ENCODE measurements at regions not wholly inside any gene's neighbourhood (a gene's known extent, or its start where the extent isn't known, plus 50 kb on each side); places are given as distances from the start of the nearest gene placed in this dataset.
A peak's percentile ranks its signal among the peaks of the same experiment; 100 is the strongest.

DNA sequence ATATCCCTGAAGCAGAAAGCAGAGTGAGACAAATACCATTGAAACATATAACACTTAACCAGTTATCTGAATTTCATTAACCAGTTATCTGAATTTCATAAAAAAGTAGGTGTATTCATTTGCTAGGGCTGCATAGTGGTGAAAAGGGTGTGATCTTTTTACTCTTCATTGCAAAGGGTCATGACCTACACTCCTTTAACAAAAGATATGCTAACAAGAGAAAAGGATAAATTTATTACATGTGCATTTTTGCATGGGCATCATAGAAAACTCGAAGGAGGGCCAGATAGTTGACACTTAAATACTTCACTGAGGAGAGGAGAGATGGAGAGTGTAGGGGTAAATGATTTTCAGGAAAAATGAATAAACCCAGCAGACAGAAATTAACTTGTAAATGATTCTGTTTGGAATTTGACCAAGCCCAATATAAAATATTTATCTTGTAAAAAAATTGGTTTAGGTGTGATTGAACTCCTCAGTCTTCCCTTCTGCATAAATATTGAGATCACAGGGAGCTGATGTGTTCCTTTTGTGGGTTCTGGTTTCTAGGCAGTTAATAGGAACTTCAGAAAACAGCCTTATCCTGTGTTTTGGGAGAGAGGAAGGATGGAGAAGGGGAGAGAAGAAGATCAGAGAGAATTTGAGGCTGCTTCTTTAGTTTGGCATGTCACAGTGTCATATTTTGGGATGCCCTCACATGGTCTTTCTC lies 372.5 kb upstream of the SYT4 start:
- DNase-seq (ENCODE audit: low read depth) = no peak
- TF ChIP-seq, protein P1, sequence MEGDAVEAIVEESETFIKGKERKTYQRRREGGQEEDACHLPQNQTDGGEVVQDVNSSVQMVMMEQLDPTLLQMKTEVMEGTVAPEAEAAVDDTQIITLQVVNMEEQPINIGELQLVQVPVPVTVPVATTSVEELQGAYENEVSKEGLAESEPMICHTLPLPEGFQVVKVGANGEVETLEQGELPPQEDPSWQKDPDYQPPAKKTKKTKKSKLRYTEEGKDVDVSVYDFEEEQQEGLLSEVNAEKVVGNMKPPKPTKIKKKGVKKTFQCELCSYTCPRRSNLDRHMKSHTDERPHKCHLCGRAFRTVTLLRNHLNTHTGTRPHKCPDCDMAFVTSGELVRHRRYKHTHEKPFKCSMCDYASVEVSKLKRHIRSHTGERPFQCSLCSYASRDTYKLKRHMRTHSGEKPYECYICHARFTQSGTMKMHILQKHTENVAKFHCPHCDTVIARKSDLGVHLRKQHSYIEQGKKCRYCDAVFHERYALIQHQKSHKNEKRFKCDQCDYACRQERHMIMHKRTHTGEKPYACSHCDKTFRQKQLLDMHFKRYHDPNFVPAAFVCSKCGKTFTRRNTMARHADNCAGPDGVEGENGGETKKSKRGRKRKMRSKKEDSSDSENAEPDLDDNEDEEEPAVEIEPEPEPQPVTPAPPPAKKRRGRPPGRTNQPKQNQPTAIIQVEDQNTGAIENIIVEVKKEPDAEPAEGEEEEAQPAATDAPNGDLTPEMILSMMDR (conservative IDR thresholded peaks at IDR 0.05; ENCODE audit: low read depth, low read length) = no peak
- no peak overlapping the region for H3K4me3 ChIP-seq (ENCODE audit: low read length)

DNA sequence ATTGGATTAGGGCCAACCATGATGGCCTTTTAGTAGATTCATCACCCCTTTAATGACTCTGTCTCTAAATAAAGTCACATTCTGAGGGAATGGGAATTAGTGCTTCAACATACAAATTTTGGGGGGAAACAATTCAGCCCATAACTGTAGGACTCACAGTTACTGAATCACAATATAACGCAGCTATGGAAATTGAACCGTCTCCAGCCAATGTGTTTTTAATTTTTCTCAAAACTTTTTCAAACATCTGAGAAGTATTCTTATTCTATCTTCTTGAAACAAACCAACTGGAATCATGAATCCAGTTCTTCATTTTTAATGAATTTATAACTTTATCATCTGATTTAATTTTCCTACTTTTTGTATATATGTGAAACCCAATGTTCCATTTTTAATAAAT lies 373.1 kb upstream of the SYT4 start:
- no peak for DNase-seq (ENCODE audit: low read depth)
- H3K4me3 ChIP-seq (ENCODE audit: low read length) = no peak overlapping the region
- TF ChIP-seq, protein P1 (conservative IDR thresholded peaks at IDR 0.05; ENCODE audit: low read depth, low read length) = no peak

DNA sequence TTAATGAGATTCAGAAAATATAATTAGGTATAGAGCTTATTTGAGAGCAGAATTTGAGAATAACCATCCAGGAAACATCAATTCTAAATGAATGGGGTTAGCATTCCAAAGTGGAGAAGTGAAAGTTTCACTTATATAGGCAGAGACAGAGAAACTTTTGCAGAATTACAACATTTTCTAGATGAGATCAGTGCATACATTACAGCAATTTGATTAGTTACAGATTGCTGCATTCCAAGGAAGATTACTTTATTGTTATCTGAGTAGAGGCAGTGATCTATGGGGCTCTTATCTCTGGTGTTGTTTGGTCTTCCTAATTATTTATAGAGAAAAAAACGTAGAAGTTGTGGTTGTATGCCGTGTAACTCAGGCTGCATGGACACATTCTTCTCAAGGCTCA lies 373.8 kb upstream of the SYT4 start:
- DNase-seq (ENCODE audit: low read depth) = no peak
- no peak overlapping the region for H3K4me3 ChIP-seq (ENCODE audit: low read length)
- TF ChIP-seq, protein P1 (conservative IDR thresholded peaks at IDR 0.05; ENCODE audit: low read depth, low read length) = no peak

DNA sequence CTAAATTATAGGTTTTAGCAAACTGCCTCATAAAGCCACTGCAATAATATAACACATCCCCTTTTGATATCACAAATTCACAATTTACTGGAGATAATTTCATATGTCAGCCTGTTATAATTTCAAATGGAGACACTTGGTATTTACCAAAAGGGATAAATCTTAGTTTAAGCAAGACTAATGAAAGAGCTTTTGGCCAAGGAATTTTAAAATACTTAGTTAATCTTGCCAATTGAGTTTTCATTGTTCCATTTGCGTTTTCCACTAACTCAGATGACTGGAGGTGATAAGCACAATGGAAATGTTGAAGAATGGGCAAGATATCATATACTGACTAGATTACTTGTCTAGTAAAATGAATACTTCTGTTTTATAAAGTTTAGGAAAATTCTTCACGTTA lies 379.3 kb upstream of the SYT4 start:
- DNase-seq (ENCODE audit: low read depth) = no peak
- H3K4me3 ChIP-seq (ENCODE audit: low read length) = no peak overlapping the region
- TF ChIP-seq, protein P1 (conservative IDR thresholded peaks at IDR 0.05; ENCODE audit: low read depth, low read length) = no peak

DNA sequence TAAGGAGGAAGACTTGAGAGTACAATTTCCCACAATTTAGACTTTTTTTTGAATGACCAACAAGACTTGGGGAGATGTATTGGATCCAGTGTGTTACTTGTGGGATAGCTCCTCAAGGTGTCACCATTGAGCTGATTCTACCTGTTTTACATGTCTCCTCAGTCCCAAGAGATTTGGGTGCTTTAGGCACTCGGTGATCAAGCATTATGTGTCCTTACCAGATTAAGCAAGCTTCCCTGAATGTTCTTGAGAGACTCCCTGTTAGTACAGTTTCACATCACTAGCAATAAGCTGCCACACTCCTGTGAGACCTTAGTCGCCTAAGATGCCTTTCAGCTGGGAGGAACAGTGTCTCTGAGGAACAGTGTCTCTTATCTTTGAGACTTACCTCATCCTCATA lies 384.3 kb upstream of the SYT4 start:
- TF ChIP-seq, protein P1 (conservative IDR thresholded peaks at IDR 0.05; ENCODE audit: low read depth, low read length) = peak; percentile 61
- no peak overlapping the region for H3K4me3 ChIP-seq (ENCODE audit: low read length)
- peak; percentile 51 for DNase-seq (ENCODE audit: low read depth)

DNA sequence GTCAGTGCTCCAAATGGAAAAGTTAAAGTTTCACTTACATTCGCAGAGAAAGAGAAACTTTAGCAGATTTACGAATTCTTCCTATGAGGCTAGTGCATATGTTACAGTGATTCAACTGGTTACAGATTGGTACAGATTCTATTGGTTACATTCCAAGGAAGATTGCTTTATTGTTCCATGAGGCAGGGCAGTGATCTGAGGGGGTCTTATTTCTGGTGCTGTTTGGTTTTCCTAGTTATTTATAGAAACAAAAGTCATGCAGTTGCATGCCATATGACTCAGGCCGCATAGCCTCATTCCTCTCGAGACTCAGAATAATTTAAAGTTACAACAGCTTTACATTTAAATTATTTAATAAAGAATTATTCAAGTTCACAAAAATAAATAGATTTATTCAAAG lies 385.4 kb upstream of the SYT4 start:
- no peak overlapping the region for H3K4me3 ChIP-seq (ENCODE audit: low read length)
- TF ChIP-seq, protein P1 (conservative IDR thresholded peaks at IDR 0.05; ENCODE audit: low read depth, low read length) = no peak
- DNase-seq (ENCODE audit: low read depth) = peak; percentile 87

DNA sequence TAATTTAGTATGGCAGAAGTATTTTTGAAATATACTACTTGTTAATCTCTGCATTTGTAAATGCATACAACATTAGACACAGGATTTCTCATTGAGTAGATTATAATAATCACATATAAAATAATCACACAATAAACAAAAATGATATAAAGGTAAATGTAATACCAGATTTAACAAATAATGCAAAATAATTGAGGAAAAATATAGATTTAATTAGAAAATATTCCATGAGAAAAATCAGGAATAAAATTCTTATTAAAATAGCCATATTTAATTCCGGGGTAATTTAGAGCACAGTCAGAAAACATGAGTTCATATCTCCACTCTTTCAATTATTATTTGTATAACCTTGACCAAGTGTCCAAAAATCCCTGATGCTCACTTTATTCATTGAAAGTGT lies 385.9 kb upstream of the SYT4 start:
- no peak for DNase-seq (ENCODE audit: low read depth)
- no peak overlapping the region for H3K4me3 ChIP-seq (ENCODE audit: low read length)
- TF ChIP-seq, protein P1 (conservative IDR thresholded peaks at IDR 0.05; ENCODE audit: low read depth, low read length) = no peak

Measured in retinal pigment epithelial cell (primary cell).